Hepatocyte (in vitro differentiated cells): ENCODE measurements at regions not wholly inside any gene's neighbourhood (a gene's known extent, or its start where the extent isn't known, plus 50 kb on each side); places are given as distances from the start of the nearest gene placed in this dataset.

Experiments
- DNase-seq: peaks from one replicate; pipeline ENCODE4 v3.0.0-alpha.2; 2016; ENCODE audit warnings: low spot score
- H2AFZ ChIP-seq: fragments of 200-600 bp; sonication (generic); 2 replicates; pipeline ENCODE4 v1.6.0; 2016; ENCODE audit warnings: antibody characterized with exemption, mild to moderate bottlenecking
- H3K27ac ChIP-seq: fragments of 200-600 bp; sonication (generic); 2 replicates; pipeline ENCODE4 v1.5.1; 2016; ENCODE audit warnings: mild to moderate bottlenecking
- H3K27me3 ChIP-seq: fragments of 200-600 bp; sonication (generic); 2 replicates; pipeline ENCODE4 v1.6.1; 2016
- H3K36me3 ChIP-seq: fragments of 200-600 bp; sonication (generic); replicated peaks from 2 replicates; pipeline ENCODE4 v1.5.1; 2016; ENCODE audit warnings: low read depth; ENCODE audit not compliant: insufficient read depth
- H3K4me1 ChIP-seq: fragments of 200-600 bp; sonication (generic); 2 replicates; pipeline ENCODE4 v1.5.1; 2016; ENCODE audit warnings: mild to moderate bottlenecking, moderate library complexity; ENCODE audit not compliant: insufficient read depth
- H3K4me2 ChIP-seq: fragments of 200-600 bp; sonication (generic); 2 replicates; pipeline ENCODE4 v1.6.0; 2016
- H3K4me3 ChIP-seq: fragments of 200-600 bp; sonication (generic); 2 replicates; pipeline ENCODE4 v1.5.1; 2016; ENCODE audit warnings: mild to moderate bottlenecking
- H3K79me2 ChIP-seq: fragments of 200-600 bp; sonication (generic); 2 replicates; pipeline ENCODE4 v1.6.0; 2017; ENCODE audit warnings: mild to moderate bottlenecking
- H3K9me2 ChIP-seq: fragments of 200-600 bp; sonication (generic); replicated peaks from 2 replicates; pipeline ENCODE4 v1.6.0; 2017; ENCODE audit warnings: mild to moderate bottlenecking; ENCODE audit not compliant: insufficient read depth
- H3K9me3 ChIP-seq: fragments of 200-600 bp; sonication (generic); 2 replicates; pipeline ENCODE4 v1.5.1; 2016; ENCODE audit warnings: low read depth, mild to moderate bottlenecking
- H4K20me1 ChIP-seq: fragments of 200-600 bp; sonication (generic); 2 replicates; pipeline ENCODE4 v1.6.0; 2016; ENCODE audit warnings: mild to moderate bottlenecking; ENCODE audit not compliant: insufficient read depth, poor library complexity, severe bottlenecking
- EZH2 ChIP-seq: fragments of 200-600 bp; sonication (generic); IDR thresholded peaks from 2 replicates; pipeline ENCODE4 v1.6.1; 2016; ENCODE audit warnings: antibody characterized with exemption, mild to moderate bottlenecking, borderline replicate concordance
- EZH2phosphoT487 ChIP-seq: fragments of 200-600 bp; sonication (generic); IDR thresholded peaks from one replicate; pipeline ENCODE4 v1.6.1; 2018; ENCODE audit warnings: antibody characterized with exemption, mild to moderate bottlenecking, low read depth, moderate library complexity; ENCODE audit not compliant: unreplicated experiment, severe bottlenecking
- WGBS: methylation state at CpG from one replicate; pipeline ENCODE4 v1.1.6; 2016; ENCODE audit warnings: low lambda C conversion rate; ENCODE audit errors: missing lambda C conversion rate; 5-methylcytosine and 5-hydroxymethylcytosine counted together
- TF ChIP-seq, protein P1 (sequence below): fragments of 200-600 bp; sonication (generic); IDR thresholded peaks from 2 replicates; pipeline ENCODE4 v1.5.1; 2016; ENCODE audit warnings: antibody characterized with exemption, mild to moderate bottlenecking; ENCODE audit not compliant: poor library complexity

DNA sequence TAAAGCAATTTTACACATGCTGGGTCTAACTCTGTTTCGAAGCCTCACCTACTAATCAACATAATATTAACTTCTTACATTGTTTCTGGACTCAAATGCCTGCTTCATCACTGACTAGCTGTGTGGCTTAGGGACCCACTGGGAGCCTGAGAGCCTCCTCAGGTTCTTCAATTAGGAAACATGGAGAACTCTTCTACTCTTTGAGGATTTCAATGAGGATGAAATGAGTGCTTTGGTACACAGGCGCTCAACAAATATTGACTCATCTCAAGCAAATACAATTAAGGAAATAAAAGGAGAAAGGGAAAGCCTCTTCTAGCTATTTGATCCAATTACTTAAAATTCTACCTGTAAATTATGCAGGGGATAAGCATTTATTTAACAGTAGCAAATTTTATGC lies 84.4 kb upstream of the JAK1 start:
- H3K27ac ChIP-seq: no peak overlapping the region
- H2AFZ ChIP-seq: no peak overlapping the region
- H4K20me1 ChIP-seq: no peaks in the 10 kb centered on the region
- DNase-seq: no peak
- no peaks in the 10 kb centered on the region for H3K9me3 ChIP-seq
- H3K36me3 ChIP-seq: no peaks in the 10 kb centered on the region
- WGBS: 87% methylated on average over 2 of the region's 2 CpGs
- peaks cover 7% of the 10 kb centered on the region for H3K27me3 ChIP-seq
- H3K9me2 ChIP-seq: no peaks in the 10 kb centered on the region
- no peak overlapping the region for H3K4me3 ChIP-seq
- TF ChIP-seq EZH2 (no peak), EZH2phosphoT487 (no peak)
- TF ChIP-seq, protein P1, sequence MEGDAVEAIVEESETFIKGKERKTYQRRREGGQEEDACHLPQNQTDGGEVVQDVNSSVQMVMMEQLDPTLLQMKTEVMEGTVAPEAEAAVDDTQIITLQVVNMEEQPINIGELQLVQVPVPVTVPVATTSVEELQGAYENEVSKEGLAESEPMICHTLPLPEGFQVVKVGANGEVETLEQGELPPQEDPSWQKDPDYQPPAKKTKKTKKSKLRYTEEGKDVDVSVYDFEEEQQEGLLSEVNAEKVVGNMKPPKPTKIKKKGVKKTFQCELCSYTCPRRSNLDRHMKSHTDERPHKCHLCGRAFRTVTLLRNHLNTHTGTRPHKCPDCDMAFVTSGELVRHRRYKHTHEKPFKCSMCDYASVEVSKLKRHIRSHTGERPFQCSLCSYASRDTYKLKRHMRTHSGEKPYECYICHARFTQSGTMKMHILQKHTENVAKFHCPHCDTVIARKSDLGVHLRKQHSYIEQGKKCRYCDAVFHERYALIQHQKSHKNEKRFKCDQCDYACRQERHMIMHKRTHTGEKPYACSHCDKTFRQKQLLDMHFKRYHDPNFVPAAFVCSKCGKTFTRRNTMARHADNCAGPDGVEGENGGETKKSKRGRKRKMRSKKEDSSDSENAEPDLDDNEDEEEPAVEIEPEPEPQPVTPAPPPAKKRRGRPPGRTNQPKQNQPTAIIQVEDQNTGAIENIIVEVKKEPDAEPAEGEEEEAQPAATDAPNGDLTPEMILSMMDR: no peak
- H3K4me2 ChIP-seq: no peak overlapping the region
- H3K79me2 ChIP-seq: no peaks in the 10 kb centered on the region
- no peaks in the 10 kb centered on the region for H3K4me1 ChIP-seq

DNA sequence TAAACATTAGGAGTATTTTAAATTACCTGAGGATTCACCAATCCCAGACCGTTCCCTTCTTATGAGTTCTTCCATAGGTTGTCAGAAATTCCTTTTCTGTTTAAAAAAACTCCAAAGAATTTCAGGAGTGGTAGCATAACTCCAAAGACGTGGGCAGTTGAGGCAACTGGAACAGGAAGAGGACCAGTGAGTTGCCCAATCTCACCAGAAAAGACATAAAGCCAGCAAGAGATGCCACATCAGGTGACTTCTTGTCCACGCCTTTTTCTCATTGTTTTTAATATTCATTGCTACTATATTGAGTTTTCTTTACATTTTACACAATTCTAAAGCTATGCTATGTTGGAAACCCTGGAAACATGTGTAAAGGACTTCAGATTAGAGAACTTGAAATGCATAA lies 88.1 kb upstream of the JAK1 start:
- no peaks in the 10 kb centered on the region for H3K79me2 ChIP-seq
- no peaks in the 10 kb centered on the region for H3K9me2 ChIP-seq
- no peaks in the 10 kb centered on the region for H3K9me3 ChIP-seq
- no peaks in the 10 kb centered on the region for H3K36me3 ChIP-seq
- no peak overlapping the region for H2AFZ ChIP-seq
- DNase-seq: no peak
- peaks cover 4% of the 10 kb centered on the region for H3K27me3 ChIP-seq
- no peaks in the 10 kb centered on the region for H4K20me1 ChIP-seq
- 90% methylated on average over 3 of the region's 3 CpGs for WGBS
- no peak overlapping the region for H3K4me2 ChIP-seq
- no peak overlapping the region for H3K27ac ChIP-seq
- H3K4me3 ChIP-seq: no peak overlapping the region
- H3K4me1 ChIP-seq: no peaks in the 10 kb centered on the region
- no peak for TF ChIP-seq EZH2
- TF ChIP-seq, protein P1: no peak
- no peak for TF ChIP-seq EZH2phosphoT487

DNA sequence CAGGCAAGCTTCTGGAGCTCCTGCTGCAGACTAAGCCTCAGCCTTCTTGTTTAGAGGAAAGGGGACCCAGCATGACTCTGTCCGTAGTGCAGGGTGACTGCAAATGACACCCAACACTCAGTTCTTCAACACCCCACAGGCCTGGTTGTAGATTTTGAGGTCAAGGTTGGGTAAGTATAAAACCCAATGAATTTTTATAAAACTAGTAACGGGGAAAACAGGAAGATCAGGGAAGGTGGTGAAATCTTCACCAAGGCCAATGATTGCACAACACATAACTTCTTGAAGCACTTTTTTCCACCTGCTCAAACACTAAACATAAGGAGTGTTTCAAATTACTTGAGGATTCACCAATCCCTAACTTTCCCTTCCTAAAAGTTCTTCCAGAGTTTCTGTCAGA lies 89.4 kb upstream of the JAK1 start:
- Histone ChIP-seq H3K9me2 (no peaks in the 10 kb centered on the region), H3K9me3 (no peaks in the 10 kb centered on the region), H3K27ac (no peak overlapping the region), H3K4me1 (no peaks in the 10 kb centered on the region), H3K36me3 (no peaks in the 10 kb centered on the region), H3K4me3 (no peak overlapping the region), H3K79me2 (peaks cover under 1% of the 10 kb centered on the region), H4K20me1 (no peaks in the 10 kb centered on the region), H3K4me2 (no peak overlapping the region), H3K27me3 (no peaks in the 10 kb centered on the region), H2AFZ (no peak overlapping the region)
- WGBS: 100% methylated on average over 2 of the region's 2 CpGs
- TF ChIP-seq EZH2 (no peak), EZH2phosphoT487 (no peak)
- TF ChIP-seq, protein P1: no peak
- DNase-seq: no peak

DNA sequence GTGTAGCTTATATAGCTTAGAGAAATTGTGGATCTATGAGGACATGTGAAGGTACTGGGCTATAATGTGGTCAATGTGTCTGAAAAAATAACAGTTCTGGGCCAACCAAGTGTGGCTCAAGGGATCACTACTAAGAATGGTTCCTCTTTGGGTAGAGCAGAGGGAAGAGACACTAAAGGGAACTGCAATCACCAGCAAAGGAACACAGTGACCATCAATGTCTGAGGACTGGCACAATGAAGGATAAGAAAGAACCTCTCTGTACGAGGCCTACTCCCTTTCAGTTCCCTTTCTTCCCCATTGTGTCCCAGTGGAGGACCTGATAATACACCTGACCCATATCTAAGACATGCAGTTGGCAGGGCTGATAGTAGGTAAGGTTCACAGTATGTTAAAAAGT lies 89.9 kb upstream of the JAK1 start:
- Histone ChIP-seq H3K4me2 (no peak overlapping the region), H3K9me2 (no peaks in the 10 kb centered on the region), H3K36me3 (no peaks in the 10 kb centered on the region), H3K27ac (no peak overlapping the region), H3K4me3 (no peak overlapping the region), H2AFZ (no peak overlapping the region), H3K9me3 (no peaks in the 10 kb centered on the region), H4K20me1 (no peaks in the 10 kb centered on the region), H3K79me2 (peaks cover 3% of the 10 kb centered on the region), H3K27me3 (no peaks in the 10 kb centered on the region), H3K4me1 (no peaks in the 10 kb centered on the region)
- DNase-seq: no peak
- 93% methylated on average over 1 of the region's 1 CpG for WGBS
- TF ChIP-seq EZH2phosphoT487: no peak
- TF ChIP-seq EZH2: no peak
- TF ChIP-seq, protein P1: no peak
